Keratinocyte (primary cell): ENCODE measurements at regions not wholly inside any gene's neighbourhood (a gene's known extent, or its start where the extent isn't known, plus 50 kb on each side); places are given as distances from the start of the nearest gene placed in this dataset.

Experiments used
- CTCF ChIP-seq, 3 experiments: IDR thresholded peaks in 1 of 3; conservative IDR thresholded peaks in 1 of 3; optimal IDR thresholded peaks in 1 of 3; 2 replicates in 2 of 3; 3 replicates in 1 of 3; pipeline versions ENCODE3 to v1.5.1; 2011; ENCODE audit warnings: low read length in 3 of 3, mild to moderate bottlenecking in 3 of 3, moderate library complexity in 2 of 3, control low read depth in 1 of 3, inconsistent platforms in 1 of 3; ENCODE audit not compliant: insufficient read depth in 2 of 3; ENCODE audit errors: extremely low read depth in 1 of 3
- EZH2 ChIP-seq: IDR thresholded peaks from one replicate; pipeline ENCODE4 v1.6.1; 2012; ENCODE audit warnings: inconsistent platforms, mild to moderate bottlenecking, low read length, moderate library complexity

DNA sequence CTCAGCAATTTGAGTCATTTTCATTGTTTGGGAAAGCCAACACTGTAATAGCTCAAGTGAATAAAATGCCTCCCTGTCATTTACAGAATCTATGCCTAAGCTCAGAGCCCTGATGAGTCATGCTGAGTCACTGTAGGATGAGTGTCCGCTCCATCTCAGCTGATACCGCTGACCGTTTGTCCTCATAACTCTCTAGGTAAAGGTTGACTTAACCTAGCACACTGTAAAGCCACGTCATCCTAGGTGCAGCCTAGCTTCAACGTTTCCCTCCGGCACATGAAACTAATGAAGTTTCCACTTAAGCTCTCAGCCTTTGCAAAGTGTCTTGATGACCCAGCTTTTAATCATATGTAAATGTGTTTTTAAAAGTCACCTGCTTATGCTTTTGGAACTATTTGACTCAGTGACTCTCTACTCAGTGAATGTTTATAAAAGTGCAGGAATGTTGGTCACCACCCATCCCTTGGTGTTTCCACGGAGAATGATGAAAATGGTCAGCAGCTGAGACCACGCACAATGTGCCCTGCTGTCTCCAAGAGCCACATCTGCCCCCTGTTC lies 154.0 kb downstream of the PMAIP1 start:
- TF ChIP-seq CTCF (optimal IDR thresholded peaks at IDR 0.05 in 1 of 3, IDR thresholded peaks at IDR 0.05 in 1 of 3, conservative IDR thresholded peaks at IDR 0.05 in 1 of 3; ENCODE audit: extremely low read depth in 1 of 3, insufficient read depth in 2 of 3, low read length in 3 of 3) = no peak
- no peak for TF ChIP-seq EZH2
